HepG2 (cell line): ENCODE measurements at regions not wholly inside any gene's neighbourhood (a gene's known extent, or its start where the extent isn't known, plus 50 kb on each side); places are given as distances from the start of the nearest gene placed in this dataset.

ENCODE experiments used
- XRCC5 ChIP-seq: fragments of 200-400 bp; formaldehyde crosslinking; optimal IDR thresholded peaks from 2 replicates; pipeline ENCODE3; 2017; ENCODE audit warnings: mild to moderate bottlenecking, low read length
- ZBTB1 ChIP-seq: sonication (generic); formaldehyde crosslinking; IDR thresholded peaks from 2 replicates; pipeline ENCODE4 v1.4.0; 2020; ENCODE audit warnings: missing genetic modification reagents, borderline replicate concordance
- ZNF121 ChIP-seq: sonication (generic); formaldehyde crosslinking; IDR thresholded peaks from 2 replicates; pipeline ENCODE4 v1.5.0; 2020; ENCODE audit warnings: mild to moderate bottlenecking, missing genetic modification reagents
- ZNF367 ChIP-seq: sonication (generic); formaldehyde crosslinking; IDR thresholded peaks from 2 replicates; pipeline ENCODE4 v1.4.0; 2020; ENCODE audit warnings: missing genetic modification reagents, borderline replicate concordance
- ZNF383 ChIP-seq: sonication (generic); formaldehyde crosslinking; IDR thresholded peaks from 2 replicates; pipeline ENCODE4 v1.4.0; 2020; ENCODE audit warnings: missing genetic modification reagents, mild to moderate bottlenecking, borderline replicate concordance
- ZNF563 ChIP-seq: sonication (generic); formaldehyde crosslinking; IDR thresholded peaks from 2 replicates; pipeline ENCODE4 v1.8.0; 2022; ENCODE audit warnings: mild to moderate bottlenecking, moderate library complexity, missing genetic modification reagents
- ZNF619 ChIP-seq: sonication (generic); formaldehyde crosslinking; IDR thresholded peaks from 2 replicates; pipeline ENCODE4 v1.4.0; 2020; ENCODE audit warnings: mild to moderate bottlenecking, missing genetic modification reagents
- ZNF670 ChIP-seq: sonication (generic); formaldehyde crosslinking; IDR thresholded peaks from 2 replicates; pipeline ENCODE4 v1.8.0; 2022; ENCODE audit warnings: mild to moderate bottlenecking, missing genetic modification reagents, borderline replicate concordance
- TF ChIP-seq, protein P1 (sequence below): sonication (generic); formaldehyde crosslinking; IDR thresholded peaks from 2 replicates; pipeline ENCODE4 v1.5.1; 2020; ENCODE audit warnings: missing genetic modification reagents, mild to moderate bottlenecking, borderline replicate concordance
- TF ChIP-seq, protein P2 (sequence below): sonication (generic); formaldehyde crosslinking; IDR thresholded peaks from 2 replicates; pipeline ENCODE4 v1.4.0; 2020; ENCODE audit warnings: mild to moderate bottlenecking, missing genetic modification reagents
- TF ChIP-seq, protein P3 (sequence below): sonication (generic); formaldehyde crosslinking; conservative IDR thresholded peaks from 2 replicates; pipeline ENCODE4 v1.8.1; 2023; ENCODE audit warnings: missing genetic modification reagents
- TF ChIP-seq, protein P4 (sequence below): sonication (generic); formaldehyde crosslinking; IDR thresholded peaks from 2 replicates; pipeline ENCODE4 v1.4.0; 2020; ENCODE audit warnings: missing genetic modification reagents, borderline replicate concordance
- TF ChIP-seq, protein P5 (sequence below): sonication (generic); formaldehyde crosslinking; IDR thresholded peaks from 2 replicates; pipeline ENCODE4 v1.8.0; 2022; ENCODE audit warnings: mild to moderate bottlenecking, missing genetic modification reagents, moderate library complexity
- TF ChIP-seq, protein P6 (sequence below): sonication (generic); formaldehyde crosslinking; IDR thresholded peaks from 2 replicates; pipeline ENCODE4 v1.4.0; 2020; ENCODE audit warnings: missing genetic modification reagents, borderline replicate concordance

DNA sequence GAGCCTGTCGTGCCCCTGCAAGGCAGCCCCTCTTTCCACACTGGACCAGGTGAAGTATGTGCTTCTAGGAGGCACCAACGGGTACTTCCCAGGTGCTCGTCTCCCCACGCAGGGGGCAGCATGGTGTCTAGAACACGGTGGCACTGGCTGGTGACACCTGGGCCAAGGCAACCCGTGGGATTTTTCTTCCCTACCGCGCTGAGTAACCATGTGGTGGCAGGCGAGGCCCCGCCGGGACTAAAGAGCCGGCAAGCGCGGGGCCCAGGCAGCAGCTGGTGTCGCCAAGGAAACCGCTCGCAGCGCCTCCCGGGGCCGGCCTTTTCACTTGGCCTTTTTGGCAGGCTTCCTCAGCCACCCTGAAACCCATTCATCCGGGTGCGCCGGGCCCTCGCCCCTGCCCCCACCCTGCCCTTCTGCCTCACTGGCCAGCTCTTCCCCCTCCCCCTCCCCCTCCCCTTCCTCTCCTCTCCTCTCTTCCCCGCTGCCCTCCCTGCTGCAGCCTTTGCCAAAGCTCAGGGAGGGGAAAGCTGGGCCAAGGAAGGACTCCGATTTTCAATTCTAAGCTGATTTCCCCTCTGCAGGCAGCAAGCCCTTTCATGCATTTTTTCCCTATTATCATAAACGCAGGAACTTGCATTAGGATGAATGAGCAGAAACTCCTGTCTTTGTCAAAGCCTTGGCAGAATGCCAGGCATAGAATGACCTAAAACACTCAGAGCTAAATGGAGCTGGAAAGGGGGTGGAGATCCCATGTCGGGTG is 81.2 kb downstream of the IRF2BPL start (continued):
- TF ChIP-seq, protein P1, sequence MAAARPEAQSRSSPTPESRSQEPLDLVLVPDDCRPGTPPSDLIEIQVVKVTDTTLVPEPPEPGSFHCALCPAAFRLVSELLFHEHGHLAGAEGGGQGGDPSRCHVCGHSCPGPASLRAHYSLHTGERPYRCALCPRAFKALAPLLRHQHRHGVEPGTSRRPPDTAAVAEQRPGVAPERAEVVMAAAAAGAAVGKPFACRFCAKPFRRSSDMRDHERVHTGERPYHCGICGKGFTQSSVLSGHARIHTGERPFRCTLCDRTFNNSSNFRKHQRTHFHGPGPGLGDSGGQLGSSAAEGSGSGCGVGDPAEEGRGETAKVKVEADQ (CRISPR knock-in tag) = no peak
- TF ChIP-seq ZNF367 (no peak), ZNF619 (peak; percentile 61; the same call in 1 of the 2 replicates), ZNF121 (peak; percentile 44; the same call in 1 of the 2 replicates), ZNF383 (CRISPR knock-in tag) (no peak), ZNF670 (peak; percentile 29; the same call in 1 of the 2 replicates), ZNF563 (CRISPR knock-in tag) (no peak), XRCC5 (peak; percentile 47), ZBTB1 (CRISPR knock-in tag) (no peak)
- TF ChIP-seq, protein P2, sequence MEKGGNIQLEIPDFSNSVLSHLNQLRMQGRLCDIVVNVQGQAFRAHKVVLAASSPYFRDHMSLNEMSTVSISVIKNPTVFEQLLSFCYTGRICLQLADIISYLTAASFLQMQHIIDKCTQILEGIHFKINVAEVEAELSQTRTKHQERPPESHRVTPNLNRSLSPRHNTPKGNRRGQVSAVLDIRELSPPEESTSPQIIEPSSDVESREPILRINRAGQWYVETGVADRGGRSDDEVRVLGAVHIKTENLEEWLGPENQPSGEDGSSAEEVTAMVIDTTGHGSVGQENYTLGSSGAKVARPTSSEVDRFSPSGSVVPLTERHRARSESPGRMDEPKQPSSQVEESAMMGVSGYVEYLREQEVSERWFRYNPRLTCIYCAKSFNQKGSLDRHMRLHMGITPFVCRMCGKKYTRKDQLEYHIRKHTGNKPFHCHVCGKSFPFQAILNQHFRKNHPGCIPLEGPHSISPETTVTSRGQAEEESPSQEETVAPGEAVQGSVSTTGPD = no peak
- TF ChIP-seq, protein P3, sequence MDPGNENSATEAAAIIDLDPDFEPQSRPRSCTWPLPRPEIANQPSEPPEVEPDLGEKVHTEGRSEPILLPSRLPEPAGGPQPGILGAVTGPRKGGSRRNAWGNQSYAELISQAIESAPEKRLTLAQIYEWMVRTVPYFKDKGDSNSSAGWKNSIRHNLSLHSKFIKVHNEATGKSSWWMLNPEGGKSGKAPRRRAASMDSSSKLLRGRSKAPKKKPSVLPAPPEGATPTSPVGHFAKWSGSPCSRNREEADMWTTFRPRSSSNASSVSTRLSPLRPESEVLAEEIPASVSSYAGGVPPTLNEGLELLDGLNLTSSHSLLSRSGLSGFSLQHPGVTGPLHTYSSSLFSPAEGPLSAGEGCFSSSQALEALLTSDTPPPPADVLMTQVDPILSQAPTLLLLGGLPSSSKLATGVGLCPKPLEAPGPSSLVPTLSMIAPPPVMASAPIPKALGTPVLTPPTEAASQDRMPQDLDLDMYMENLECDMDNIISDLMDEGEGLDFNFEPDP (CRISPR knock-in tag) = no peak
- TF ChIP-seq, protein P4, sequence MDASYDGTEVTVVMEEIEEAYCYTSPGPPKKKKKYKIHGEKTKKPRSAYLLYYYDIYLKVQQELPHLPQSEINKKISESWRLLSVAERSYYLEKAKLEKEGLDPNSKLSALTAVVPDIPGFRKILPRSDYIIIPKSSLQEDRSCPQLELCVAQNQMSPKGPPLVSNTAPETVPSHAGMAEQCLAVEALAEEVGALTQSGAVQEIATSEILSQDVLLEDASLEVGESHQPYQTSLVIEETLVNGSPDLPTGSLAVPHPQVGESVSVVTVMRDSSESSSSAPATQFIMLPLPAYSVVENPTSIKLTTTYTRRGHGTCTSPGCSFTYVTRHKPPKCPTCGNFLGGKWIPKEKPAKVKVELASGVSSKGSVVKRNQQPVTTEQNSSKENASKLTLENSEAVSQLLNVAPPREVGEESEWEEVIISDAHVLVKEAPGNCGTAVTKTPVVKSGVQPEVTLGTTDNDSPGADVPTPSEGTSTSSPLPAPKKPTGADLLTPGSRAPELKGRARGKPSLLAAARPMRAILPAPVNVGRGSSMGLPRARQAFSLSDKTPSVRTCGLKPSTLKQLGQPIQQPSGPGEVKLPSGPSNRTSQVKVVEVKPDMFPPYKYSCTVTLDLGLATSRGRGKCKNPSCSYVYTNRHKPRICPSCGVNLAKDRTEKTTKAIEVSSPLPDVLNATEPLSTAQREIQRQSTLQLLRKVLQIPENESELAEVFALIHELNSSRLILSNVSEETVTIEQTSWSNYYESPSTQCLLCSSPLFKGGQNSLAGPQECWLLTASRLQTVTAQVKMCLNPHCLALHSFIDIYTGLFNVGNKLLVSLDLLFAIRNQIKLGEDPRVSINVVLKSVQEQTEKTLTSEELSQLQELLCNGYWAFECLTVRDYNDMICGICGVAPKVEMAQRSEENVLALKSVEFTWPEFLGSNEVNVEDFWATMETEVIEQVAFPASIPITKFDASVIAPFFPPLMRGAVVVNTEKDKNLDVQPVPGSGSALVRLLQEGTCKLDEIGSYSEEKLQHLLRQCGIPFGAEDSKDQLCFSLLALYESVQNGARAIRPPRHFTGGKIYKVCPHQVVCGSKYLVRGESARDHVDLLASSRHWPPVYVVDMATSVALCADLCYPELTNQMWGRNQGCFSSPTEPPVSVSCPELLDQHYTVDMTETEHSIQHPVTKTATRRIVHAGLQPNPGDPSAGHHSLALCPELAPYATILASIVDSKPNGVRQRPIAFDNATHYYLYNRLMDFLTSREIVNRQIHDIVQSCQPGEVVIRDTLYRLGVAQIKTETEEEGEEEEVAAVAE (CRISPR knock-in tag) = no peak
- TF ChIP-seq, protein P5, sequence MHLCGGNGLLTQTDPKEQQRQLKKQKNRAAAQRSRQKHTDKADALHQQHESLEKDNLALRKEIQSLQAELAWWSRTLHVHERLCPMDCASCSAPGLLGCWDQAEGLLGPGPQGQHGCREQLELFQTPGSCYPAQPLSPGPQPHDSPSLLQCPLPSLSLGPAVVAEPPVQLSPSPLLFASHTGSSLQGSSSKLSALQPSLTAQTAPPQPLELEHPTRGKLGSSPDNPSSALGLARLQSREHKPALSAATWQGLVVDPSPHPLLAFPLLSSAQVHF (CRISPR knock-in tag) = no peak
- TF ChIP-seq, protein P6, sequence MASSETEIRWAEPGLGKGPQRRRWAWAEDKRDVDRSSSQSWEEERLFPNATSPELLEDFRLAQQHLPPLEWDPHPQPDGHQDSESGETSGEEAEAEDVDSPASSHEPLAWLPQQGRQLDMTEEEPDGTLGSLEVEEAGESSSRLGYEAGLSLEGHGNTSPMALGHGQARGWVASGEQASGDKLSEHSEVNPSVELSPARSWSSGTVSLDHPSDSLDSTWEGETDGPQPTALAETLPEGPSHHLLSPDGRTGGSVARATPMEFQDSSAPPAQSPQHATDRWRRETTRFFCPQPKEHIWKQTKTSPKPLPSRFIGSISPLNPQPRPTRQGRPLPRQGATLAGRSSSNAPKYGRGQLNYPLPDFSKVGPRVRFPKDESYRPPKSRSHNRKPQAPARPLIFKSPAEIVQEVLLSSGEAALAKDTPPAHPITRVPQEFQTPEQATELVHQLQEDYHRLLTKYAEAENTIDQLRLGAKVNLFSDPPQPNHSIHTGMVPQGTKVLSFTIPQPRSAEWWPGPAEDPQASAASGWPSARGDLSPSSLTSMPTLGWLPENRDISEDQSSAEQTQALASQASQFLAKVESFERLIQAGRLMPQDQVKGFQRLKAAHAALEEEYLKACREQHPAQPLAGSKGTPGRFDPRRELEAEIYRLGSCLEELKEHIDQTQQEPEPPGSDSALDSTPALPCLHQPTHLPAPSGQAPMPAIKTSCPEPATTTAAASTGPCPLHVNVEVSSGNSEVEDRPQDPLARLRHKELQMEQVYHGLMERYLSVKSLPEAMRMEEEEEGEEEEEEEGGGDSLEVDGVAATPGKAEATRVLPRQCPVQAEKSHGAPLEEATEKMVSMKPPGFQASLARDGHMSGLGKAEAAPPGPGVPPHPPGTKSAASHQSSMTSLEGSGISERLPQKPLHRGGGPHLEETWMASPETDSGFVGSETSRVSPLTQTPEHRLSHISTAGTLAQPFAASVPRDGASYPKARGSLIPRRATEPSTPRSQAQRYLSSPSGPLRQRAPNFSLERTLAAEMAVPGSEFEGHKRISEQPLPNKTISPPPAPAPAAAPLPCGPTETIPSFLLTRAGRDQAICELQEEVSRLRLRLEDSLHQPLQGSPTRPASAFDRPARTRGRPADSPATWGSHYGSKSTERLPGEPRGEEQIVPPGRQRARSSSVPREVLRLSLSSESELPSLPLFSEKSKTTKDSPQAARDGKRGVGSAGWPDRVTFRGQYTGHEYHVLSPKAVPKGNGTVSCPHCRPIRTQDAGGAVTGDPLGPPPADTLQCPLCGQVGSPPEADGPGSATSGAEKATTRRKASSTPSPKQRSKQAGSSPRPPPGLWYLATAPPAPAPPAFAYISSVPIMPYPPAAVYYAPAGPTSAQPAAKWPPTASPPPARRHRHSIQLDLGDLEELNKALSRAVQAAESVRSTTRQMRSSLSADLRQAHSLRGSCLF = no peak
